ENCODE measurements at regions not wholly inside any gene's neighbourhood (a gene's known extent, or its start where the extent isn't known, plus 50 kb on each side); places are given as distances from the start of the nearest gene placed in this dataset.

GRCh38 chr1:25051504-25051903 is 121.4 kb upstream of the RUNX3 start:
- Histone ChIP-seq H3K4me2 (no peak overlapping the region), H3K4me1 (replicated peaks; ENCODE audit: insufficient read depth) (no peaks in the 10 kb centered on the region), H3K4me3 (no peak overlapping the region), H3F3A (ENCODE audit: insufficient read depth, low read depth) (no peaks in the 10 kb centered on the region), H3K36me3 (ENCODE audit: low read depth) (no peaks in the 10 kb centered on the region), H2AFZ (no peak overlapping the region), H3K79me2 (ENCODE audit: low read depth) (no peaks in the 10 kb centered on the region), H3K9me2 (ENCODE audit: insufficient read depth) (no peaks in the 10 kb centered on the region), H4K20me1 (ENCODE audit: insufficient read depth) (no peaks in the 10 kb centered on the region), H3K27me3 (ENCODE audit: insufficient read depth, low read depth) (peaks cover 32% of the 10 kb centered on the region), H3K27ac (no peak overlapping the region), H3K9me3 (ENCODE audit: insufficient read depth, low read depth) (no peaks in the 10 kb centered on the region)
- BruUV-seq (replicated peaks): no TSS peak
- ChIA-PET CTCF (no interaction called here), POLR2A (ENCODE audit: unreplicated experiment) (no interaction called here)
- TF ChIP-seq EZH2 (IDR thresholded peaks at IDR 0.05; ENCODE audit: low read depth) (no peak), CTCF (conservative IDR thresholded peaks at IDR 0.05) (no peak)
- intact Hi-C loops (cut with micrococcal nuclease; ENCODE audit: unreplicated experiment): no loop called here
- no peak for DNase-seq

GRCh38 chr1:25050165-25050564 is 120.1 kb upstream of the RUNX3 start:
- H3K4me3 ChIP-seq: no peak overlapping the region
- H3K79me2 ChIP-seq (ENCODE audit: low read depth): no peaks in the 10 kb centered on the region
- intact Hi-C loops (cut with micrococcal nuclease; ENCODE audit: unreplicated experiment): no loop called here
- no peak for DNase-seq
- no peak overlapping the region for H3K4me2 ChIP-seq
- H3K9me3 ChIP-seq (ENCODE audit: insufficient read depth, low read depth): no peaks in the 10 kb centered on the region
- H3K27me3 ChIP-seq (ENCODE audit: insufficient read depth, low read depth): peaks cover 32% of the 10 kb centered on the region
- no peaks in the 10 kb centered on the region for H3K4me1 ChIP-seq (replicated peaks; ENCODE audit: insufficient read depth)
- no peaks in the 10 kb centered on the region for H3K36me3 ChIP-seq (ENCODE audit: low read depth)
- POLR2A ChIA-PET (ENCODE audit: unreplicated experiment): no interaction called here
- no peaks in the 10 kb centered on the region for H3F3A ChIP-seq (ENCODE audit: insufficient read depth, low read depth)
- TF ChIP-seq CTCF (conservative IDR thresholded peaks at IDR 0.05) (no peak), EZH2 (IDR thresholded peaks at IDR 0.05; ENCODE audit: low read depth) (no peak)
- H3K9me2 ChIP-seq (ENCODE audit: insufficient read depth): no peaks in the 10 kb centered on the region
- no peak overlapping the region for H2AFZ ChIP-seq
- H4K20me1 ChIP-seq (ENCODE audit: insufficient read depth): no peaks in the 10 kb centered on the region
- H3K27ac ChIP-seq: no peak overlapping the region
- CTCF ChIA-PET: no interaction called here
- no TSS peak for BruUV-seq (replicated peaks)

GRCh38 chr1:25049190-25049589 is 119.1 kb upstream of the RUNX3 start:
- Histone ChIP-seq H3K27me3 (ENCODE audit: insufficient read depth, low read depth) (peaks cover 27% of the 10 kb centered on the region), H3K79me2 (ENCODE audit: low read depth) (no peaks in the 10 kb centered on the region), H3F3A (ENCODE audit: insufficient read depth, low read depth) (no peaks in the 10 kb centered on the region), H2AFZ (no peak overlapping the region), H3K36me3 (ENCODE audit: low read depth) (no peaks in the 10 kb centered on the region), H3K27ac (no peak overlapping the region), H3K4me2 (no peak overlapping the region), H3K9me2 (ENCODE audit: insufficient read depth) (no peaks in the 10 kb centered on the region), H4K20me1 (ENCODE audit: insufficient read depth) (no peaks in the 10 kb centered on the region), H3K9me3 (ENCODE audit: insufficient read depth, low read depth) (no peaks in the 10 kb centered on the region), H3K4me1 (replicated peaks; ENCODE audit: insufficient read depth) (no peaks in the 10 kb centered on the region), H3K4me3 (no peak overlapping the region)
- ChIA-PET CTCF (no interaction called here), POLR2A (ENCODE audit: unreplicated experiment) (no interaction called here)
- no peak for TF ChIP-seq EZH2 (IDR thresholded peaks at IDR 0.05; ENCODE audit: low read depth)
- DNase-seq: no peak
- intact Hi-C loops (cut with micrococcal nuclease; ENCODE audit: unreplicated experiment): no loop called here
- BruUV-seq (replicated peaks): no TSS peak

GRCh38 chr1:25048728-25049127 is 118.7 kb upstream of the RUNX3 start:
- POLR2A ChIA-PET (ENCODE audit: unreplicated experiment): no interaction called here
- Histone ChIP-seq H2AFZ (no peak overlapping the region), H3K4me3 (no peak overlapping the region), H3K27me3 (ENCODE audit: insufficient read depth, low read depth) (peaks cover 28% of the 10 kb centered on the region), H3K79me2 (ENCODE audit: low read depth) (no peaks in the 10 kb centered on the region), H3K9me2 (ENCODE audit: insufficient read depth) (no peaks in the 10 kb centered on the region), H3K27ac (no peak overlapping the region), H4K20me1 (ENCODE audit: insufficient read depth) (no peaks in the 10 kb centered on the region), H3K9me3 (ENCODE audit: insufficient read depth, low read depth) (no peaks in the 10 kb centered on the region), H3F3A (ENCODE audit: insufficient read depth, low read depth) (no peaks in the 10 kb centered on the region), H3K4me1 (replicated peaks; ENCODE audit: insufficient read depth) (no peaks in the 10 kb centered on the region), H3K36me3 (ENCODE audit: low read depth) (no peaks in the 10 kb centered on the region), H3K4me2 (no peak overlapping the region)
- CTCF ChIA-PET: no interaction called here
- intact Hi-C loops (cut with micrococcal nuclease; ENCODE audit: unreplicated experiment): no loop called here
- no peak for DNase-seq
- no TSS peak for BruUV-seq (replicated peaks)
- no peak for TF ChIP-seq EZH2 (IDR thresholded peaks at IDR 0.05; ENCODE audit: low read depth)
- no peak for TF ChIP-seq CTCF (conservative IDR thresholded peaks at IDR 0.05)

Data from PC-9 (cell line).